ENCODE measurements at regions not wholly inside any gene's neighbourhood (a gene's known extent, or its start where the extent isn't known, plus 50 kb on each side); places are given as distances from the start of the nearest gene placed in this dataset.

- Mint-ChIP-seq H3K4me3 (no peak overlapping the region), H3K27ac (no peak overlapping the region), H3K9me3 (no peaks in the 10 kb centered on the region), H3K4me1 (ENCODE audit: unreplicated experiment) (peaks cover 6% of the 10 kb centered on the region), H3K36me3 (no peaks in the 10 kb centered on the region), H3K27me3 (peaks cover 57% of the 10 kb centered on the region)
- TF ChIP-seq CTCF (conservative IDR thresholded peaks at IDR 0.05): no peak
- no peak for DNase-seq (ENCODE audit: extremely low spot score, unreplicated experiment)
Measured at GRCh38 chr1:63005812-63006211, 221.9 kb downstream of the ATG4C start.

GRCh38 chr1:63009421-63009820 is 225.5 kb downstream of the ATG4C start:
- H3K4me3 Mint-ChIP-seq: no peak overlapping the region
- peaks cover 20% of the 10 kb centered on the region for H3K4me1 Mint-ChIP-seq (ENCODE audit: unreplicated experiment)
- peaks cover 21% of the 10 kb centered on the region for H3K27me3 Mint-ChIP-seq
- TF ChIP-seq CTCF (conservative IDR thresholded peaks at IDR 0.05): no peak
- no peaks in the 10 kb centered on the region for H3K9me3 Mint-ChIP-seq
- no peak for DNase-seq (ENCODE audit: extremely low spot score, unreplicated experiment)
- H3K27ac Mint-ChIP-seq: no peak overlapping the region
- no peaks in the 10 kb centered on the region for H3K36me3 Mint-ChIP-seq

- Mint-ChIP-seq H3K4me1 (ENCODE audit: unreplicated experiment) (peaks cover 20% of the 10 kb centered on the region), H3K27ac (no peak overlapping the region), H3K4me3 (peak overlapping the region; percentile 12), H3K36me3 (no peaks in the 10 kb centered on the region), H3K9me3 (no peaks in the 10 kb centered on the region), H3K27me3 (peaks cover 9% of the 10 kb centered on the region)
- DNase-seq (ENCODE audit: extremely low spot score, unreplicated experiment): no peak
- TF ChIP-seq CTCF (conservative IDR thresholded peaks at IDR 0.05): peak; percentile 28
Measured at GRCh38 chr1:63010913-63011660, 227.2 kb downstream of the ATG4C start.

GRCh38 chr1:63012339-63012738 is 228.4 kb downstream of the ATG4C start:
- H3K4me1 Mint-ChIP-seq (ENCODE audit: unreplicated experiment): peaks cover 20% of the 10 kb centered on the region
- H3K4me3 Mint-ChIP-seq: no peak overlapping the region
- no peak for TF ChIP-seq CTCF (conservative IDR thresholded peaks at IDR 0.05)
- H3K9me3 Mint-ChIP-seq: no peaks in the 10 kb centered on the region
- peaks cover 3% of the 10 kb centered on the region for H3K27me3 Mint-ChIP-seq
- H3K27ac Mint-ChIP-seq: no peak overlapping the region
- no peak for DNase-seq (ENCODE audit: extremely low spot score, unreplicated experiment)
- H3K36me3 Mint-ChIP-seq: no peaks in the 10 kb centered on the region

- Mint-ChIP-seq H3K36me3 (no peaks in the 10 kb centered on the region), H3K27me3 (peaks cover 4% of the 10 kb centered on the region), H3K4me1 (ENCODE audit: unreplicated experiment) (peaks cover 20% of the 10 kb centered on the region), H3K27ac (no peak overlapping the region), H3K9me3 (no peaks in the 10 kb centered on the region), H3K4me3 (no peak overlapping the region)
- TF ChIP-seq CTCF (conservative IDR thresholded peaks at IDR 0.05): no peak
- no peak for DNase-seq (ENCODE audit: extremely low spot score, unreplicated experiment)
Measured at GRCh38 chr1:63014267-63014666, 230.3 kb downstream of the ATG4C start.

Measured in type B pancreatic cell (in vitro differentiated cells).